A549 (cell line): ENCODE measurements at regions not wholly inside any gene's neighbourhood (a gene's known extent, or its start where the extent isn't known, plus 50 kb on each side); places are given as distances from the start of the nearest gene placed in this dataset.

Experiments
- CHD4 ChIP-seq: fragments of 200-600 bp; sonication (generic); IDR thresholded peaks from 2 replicates; pipeline ENCODE4 v1.6.1; 2016; ENCODE audit warnings: antibody characterized with exemption, mild to moderate bottlenecking, borderline replicate concordance
- CTCF ChIP-seq: fragments of >200 bp; sonication (Bioruptor Twin); formaldehyde crosslinking; IDR thresholded peaks from 3 replicates; pipeline ENCODE4 v1.5.1; 2016
- FOSB ChIP-seq: fragments of 250-450 bp; sonication (Bioruptor Pico); IDR thresholded peaks from 2 replicates; pipeline ENCODE4 v1.5.0; 2020; ENCODE audit warnings: mild to moderate bottlenecking, moderate library complexity
- MAX ChIP-seq: IDR thresholded peaks from 2 replicates; pipeline ENCODE4 v1.6.1; 2012
- MAZ ChIP-seq: fragments of 150-350 bp; IDR thresholded peaks from 2 replicates; pipeline ENCODE4 v1.6.1; 2014; ENCODE audit warnings: antibody characterized with exemption, low read depth, low read length, borderline replicate concordance
- MYC ChIP-seq: IDR thresholded peaks from 2 replicates; pipeline ENCODE4 v1.6.1; 2012; ENCODE audit warnings: mild to moderate bottlenecking, inconsistent platforms, low read length, improper control_type of control experiment, borderline replicate concordance
- POLR2A ChIP-seq: IDR thresholded peaks from 2 replicates; pipeline ENCODE4 v1.6.1; 2012; ENCODE audit warnings: mild to moderate bottlenecking, low read length
- RFX5 ChIP-seq: fragments of 450-650 bp; IDR thresholded peaks from 2 replicates; pipeline ENCODE4 v1.7.1; 2014; ENCODE audit warnings: antibody characterized with exemption, mild to moderate bottlenecking, moderate library complexity
- SMC3 ChIP-seq: fragments of >200 bp; sonication (Bioruptor Twin); formaldehyde crosslinking; IDR thresholded peaks from 3 replicates; pipeline ENCODE4 v1.6.1; 2018; ENCODE audit warnings: inconsistent platforms

DNA sequence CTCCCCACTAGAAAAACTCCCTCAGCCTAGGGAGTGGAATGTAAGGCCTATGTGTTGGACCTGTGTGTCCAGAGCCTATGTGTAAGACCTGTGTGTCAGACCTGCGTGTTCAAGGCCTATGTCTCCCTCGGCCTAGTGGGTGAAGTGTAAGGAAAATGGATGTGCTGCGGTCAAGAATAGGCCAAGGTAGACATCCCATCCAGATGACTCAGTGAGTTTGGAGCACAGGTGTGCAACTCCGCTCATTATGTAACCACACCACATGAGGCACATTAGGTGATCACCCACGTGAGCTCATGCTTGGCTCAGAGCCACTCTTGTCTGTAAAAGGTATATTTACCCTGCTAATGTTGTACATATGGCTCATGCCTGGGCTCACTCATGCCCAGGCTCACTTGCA lies 565.3 kb upstream of the CRIM1 start:
- TF ChIP-seq MAX (no peak), SMC3 (no peak), CHD4 (no peak), RFX5 (no peak), MYC (no peak), CTCF (no peak), MAZ (no peak), POLR2A (no peak), FOSB (no peak)
